Right renal cortex interstitium (tissue), 3 donors: ENCODE measurements at regions not wholly inside any gene's neighbourhood (a gene's known extent, or its start where the extent isn't known, plus 50 kb on each side); places are given as distances from the start of the nearest gene placed in this dataset.
"Not testable (repeated sequence)": the region's sequence is repeated elsewhere in the genome, so short reads cannot be mapped to it uniquely, and the experiment has no call there.

Experiments
- DNase-seq, 3 donors: peaks; one replicate each; pipeline ENCODE4 v3.0.0-alpha.2; 2013; ENCODE audit warnings: low read depth in 3 of 3, low spot score in 2 of 3

GRCh38 chr7:136266457-136266856, 289.3 kb upstream of the MTPN start:
- DNase-seq, result no peak

GRCh38 chr7:136264304-136264703, 287.1 kb upstream of the MTPN start:
- DNase-seq, result not testable (repeated sequence)

GRCh38 chr7:136263112-136263860, 286.1 kb upstream of the MTPN start:
- not testable (repeated sequence) for DNase-seq

- not testable (repeated sequence) for DNase-seq
Measured at GRCh38 chr7:136260591-136260990, 283.4 kb upstream of the MTPN start.

GRCh38 chr7:136259074-136259473, 281.9 kb upstream of the MTPN start:
- DNase-seq, result no peak

GRCh38 chr7:136256491-136256890, 279.3 kb upstream of the MTPN start:
- no peak for DNase-seq

- DNase-seq, result no peak
Measured at GRCh38 chr7:136254148-136254547, 277.0 kb upstream of the MTPN start.

- no peak for DNase-seq
Measured at GRCh38 chr7:136251826-136252225, 274.7 kb upstream of the MTPN start.

GRCh38 chr7:136247211-136247610, 270.1 kb upstream of the MTPN start:
- no peak for DNase-seq

- DNase-seq, result no peak
Measured at GRCh38 chr7:136245327-136246004, 268.3 kb upstream of the MTPN start.

- DNase-seq, result no peak
Measured at GRCh38 chr7:136234040-136234439, 256.9 kb upstream of the MTPN start.

GRCh38 chr7:136230210-136230609, 253.1 kb upstream of the MTPN start:
- no peak for DNase-seq

- no peak for DNase-seq
Measured at GRCh38 chr7:136229790-136230189, 252.6 kb upstream of the MTPN start.

- DNase-seq, result no peak
Measured at GRCh38 chr7:136228171-136228570, 251.0 kb upstream of the MTPN start.

- no peak for DNase-seq
Measured at GRCh38 chr7:136214356-136214755, 237.2 kb upstream of the MTPN start.

GRCh38 chr7:136213012-136213411, 235.9 kb upstream of the MTPN start:
- DNase-seq, result no peak

GRCh38 chr7:136210664-136211063, 233.5 kb upstream of the MTPN start:
- no peak for DNase-seq

- DNase-seq, result no peak
Measured at GRCh38 chr7:136210079-136210478, 232.9 kb upstream of the MTPN start.

- DNase-seq, result no peak
Measured at GRCh38 chr7:136205956-136206355, 228.8 kb upstream of the MTPN start.

GRCh38 chr7:136198168-136198567, 221.0 kb upstream of the MTPN start:
- no peak for DNase-seq

GRCh38 chr7:136194878-136195277, 217.7 kb upstream of the MTPN start:
- DNase-seq, result no peak

GRCh38 chr7:136193940-136194339, 216.8 kb upstream of the MTPN start:
- no peak for DNase-seq
